Keratinocyte (primary cell): ENCODE measurements at regions not wholly inside any gene's neighbourhood (a gene's known extent, or its start where the extent isn't known, plus 50 kb on each side); places are given as distances from the start of the nearest gene placed in this dataset.

Source experiments
- DNase-seq: peaks from one replicate; pipeline ENCODE4 v3.0.0-alpha.2; 2011; ENCODE audit warnings: low read depth, missing footprints, low spot score
- FAIRE-seq: peaks from 2 replicates; lab custom pipeline; 2011; peaks lifted over from hg19 to GRCh38; lab: Jason Lieb, UNC
- H2AFZ ChIP-seq: 2 replicates; pipeline ENCODE4 v1.6.0; 2012; ENCODE audit warnings: low read length, control low read depth, inconsistent platforms; ENCODE audit not compliant: control insufficient read depth
- H3K27ac ChIP-seq: 2 replicates; pipeline ENCODE4 v1.5.1; 2011; ENCODE audit warnings: low read length; ENCODE audit not compliant: control insufficient read depth, insufficient read depth
- H3K27me3 ChIP-seq: 3 replicates; pipeline ENCODE4 v1.6.0; 2011; ENCODE audit warnings: low read length; ENCODE audit not compliant: control insufficient read depth, insufficient read depth; ENCODE audit errors: extremely low read depth
- H3K36me3 ChIP-seq, 2 experiments: 2 replicates in 1 of 2; 3 replicates in 1 of 2; pipeline ENCODE4 v1.5.1; 2011; ENCODE audit warnings: low read length in 2 of 2, mild to moderate bottlenecking in 1 of 2; ENCODE audit not compliant: control insufficient read depth in 2 of 2, insufficient read depth in 2 of 2; ENCODE audit errors: extremely low read depth in 1 of 2
- H3K4me1 ChIP-seq: 3 replicates; pipeline ENCODE4 v1.5.1; 2011; ENCODE audit warnings: low read length; ENCODE audit not compliant: control insufficient read depth, insufficient read depth; ENCODE audit errors: extremely low read depth
- H3K4me2 ChIP-seq: 3 replicates; pipeline ENCODE4 v1.6.0; 2011; ENCODE audit warnings: low read depth, low read length; ENCODE audit not compliant: control insufficient read depth, insufficient read depth; ENCODE audit errors: extremely low read depth
- H3K4me3 ChIP-seq, 3 experiments: fragments of 200-600 bp in 1 of 3; sonication (generic) in 1 of 3; 2 replicates in 2 of 3; 3 replicates in 1 of 3; pipeline ENCODE4 v1.5.1; 2011 to 2016; ENCODE audit warnings: low read length in 3 of 3, mild to moderate bottlenecking in 3 of 3, control low read depth in 2 of 3, inconsistent platforms in 1 of 3, low read depth in 1 of 3, mixed read lengths in 1 of 3, mixed run types in 1 of 3, moderate library complexity in 1 of 3; ENCODE audit not compliant: control insufficient read depth in 2 of 3, insufficient read depth in 2 of 3; ENCODE audit errors: extremely low read depth in 1 of 3
- H3K79me2 ChIP-seq: 2 replicates; pipeline ENCODE4 v1.6.0; 2012; ENCODE audit warnings: low read length; ENCODE audit not compliant: control insufficient read depth, insufficient read depth
- H3K9ac ChIP-seq: 3 replicates; pipeline ENCODE4 v1.6.0; 2011; ENCODE audit warnings: low read length; ENCODE audit not compliant: control insufficient read depth, insufficient read depth; ENCODE audit errors: extremely low read depth
- H3K9me1 ChIP-seq: 3 replicates; pipeline ENCODE4 v1.6.0; 2011; ENCODE audit warnings: low read length; ENCODE audit not compliant: control insufficient read depth, insufficient read depth; ENCODE audit errors: extremely low read depth
- H3K9me3 ChIP-seq: 2 replicates; pipeline ENCODE4 v1.5.1; 2012; ENCODE audit warnings: low read depth, low read length; ENCODE audit not compliant: control insufficient read depth
- H4K20me1 ChIP-seq: 3 replicates; pipeline ENCODE4 v1.6.0; 2011; ENCODE audit warnings: low read length; ENCODE audit not compliant: control insufficient read depth, insufficient read depth; ENCODE audit errors: extremely low read depth
- EZH2 ChIP-seq: IDR thresholded peaks from one replicate; pipeline ENCODE4 v1.6.1; 2012; ENCODE audit warnings: inconsistent platforms, mild to moderate bottlenecking, low read length, moderate library complexity
- dilution Hi-C: fragments of 300-500 bp; cut with MboI; formaldehyde crosslinking; loops from one replicate; pipeline ENCODE4 v1.7.0; 2020; ENCODE audit warnings: low sequenced_read_pairs; ENCODE audit not compliant: extremely low pct_ligation_motif_present
- TF ChIP-seq, protein P1 (sequence below), 3 experiments: IDR thresholded peaks in 1 of 3; conservative IDR thresholded peaks in 1 of 3; optimal IDR thresholded peaks in 1 of 3; 2 replicates in 2 of 3; 3 replicates in 1 of 3; pipeline versions ENCODE3 to v1.5.1; 2011; ENCODE audit warnings: low read length in 3 of 3, mild to moderate bottlenecking in 3 of 3, moderate library complexity in 2 of 3, control low read depth in 1 of 3, inconsistent platforms in 1 of 3; ENCODE audit not compliant: insufficient read depth in 2 of 3; ENCODE audit errors: extremely low read depth in 1 of 3

DNA sequence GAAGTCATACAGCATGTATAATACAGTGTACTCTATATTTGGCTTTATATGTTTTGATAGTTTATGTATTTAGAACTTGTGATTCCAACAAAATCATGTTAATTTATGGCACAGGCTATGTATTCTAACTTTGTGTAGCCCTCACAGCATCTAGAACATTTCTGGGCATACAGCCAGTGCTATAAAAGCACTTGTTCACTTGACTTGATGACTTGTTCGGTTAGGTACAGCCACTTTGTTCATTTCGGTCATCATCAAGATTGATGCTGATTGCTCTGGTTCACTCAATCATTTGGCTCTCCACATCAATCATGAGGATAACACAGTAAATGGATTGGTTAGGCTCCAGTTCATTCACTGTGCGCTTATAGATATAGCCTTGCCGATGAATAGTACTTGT lies 97.6 kb upstream of the IRS4 start:
- FAIRE-seq (no peak), DNase-seq (no peak)
- no peak overlapping the region for H2AFZ ChIP-seq
- no peak overlapping the region for H3K9ac ChIP-seq
- H3K27me3 ChIP-seq, result no peaks in the 10 kb centered on the region
- H3K27ac ChIP-seq, result no peak overlapping the region
- no peak overlapping the region for H3K4me3 ChIP-seq
- no peaks in the 10 kb centered on the region for H3K36me3 ChIP-seq
- H3K9me1 ChIP-seq, result no peaks in the 10 kb centered on the region
- H3K9me3 ChIP-seq, result no peaks in the 10 kb centered on the region
- TF ChIP-seq, protein P1, sequence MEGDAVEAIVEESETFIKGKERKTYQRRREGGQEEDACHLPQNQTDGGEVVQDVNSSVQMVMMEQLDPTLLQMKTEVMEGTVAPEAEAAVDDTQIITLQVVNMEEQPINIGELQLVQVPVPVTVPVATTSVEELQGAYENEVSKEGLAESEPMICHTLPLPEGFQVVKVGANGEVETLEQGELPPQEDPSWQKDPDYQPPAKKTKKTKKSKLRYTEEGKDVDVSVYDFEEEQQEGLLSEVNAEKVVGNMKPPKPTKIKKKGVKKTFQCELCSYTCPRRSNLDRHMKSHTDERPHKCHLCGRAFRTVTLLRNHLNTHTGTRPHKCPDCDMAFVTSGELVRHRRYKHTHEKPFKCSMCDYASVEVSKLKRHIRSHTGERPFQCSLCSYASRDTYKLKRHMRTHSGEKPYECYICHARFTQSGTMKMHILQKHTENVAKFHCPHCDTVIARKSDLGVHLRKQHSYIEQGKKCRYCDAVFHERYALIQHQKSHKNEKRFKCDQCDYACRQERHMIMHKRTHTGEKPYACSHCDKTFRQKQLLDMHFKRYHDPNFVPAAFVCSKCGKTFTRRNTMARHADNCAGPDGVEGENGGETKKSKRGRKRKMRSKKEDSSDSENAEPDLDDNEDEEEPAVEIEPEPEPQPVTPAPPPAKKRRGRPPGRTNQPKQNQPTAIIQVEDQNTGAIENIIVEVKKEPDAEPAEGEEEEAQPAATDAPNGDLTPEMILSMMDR (optimal IDR thresholded peaks at IDR 0.05 in 1 of 3, IDR thresholded peaks at IDR 0.05 in 1 of 3, conservative IDR thresholded peaks at IDR 0.05 in 1 of 3; ENCODE audit: extremely low read depth in 1 of 3, insufficient read depth in 2 of 3, low read length in 3 of 3), result no peak
- TF ChIP-seq EZH2, result no peak
- no peak overlapping the region for H3K4me2 ChIP-seq
- dilution Hi-C loops, result no loop called here
- no peaks in the 10 kb centered on the region for H4K20me1 ChIP-seq
- no peaks in the 10 kb centered on the region for H3K79me2 ChIP-seq
- H3K4me1 ChIP-seq, result no peaks in the 10 kb centered on the region

DNA sequence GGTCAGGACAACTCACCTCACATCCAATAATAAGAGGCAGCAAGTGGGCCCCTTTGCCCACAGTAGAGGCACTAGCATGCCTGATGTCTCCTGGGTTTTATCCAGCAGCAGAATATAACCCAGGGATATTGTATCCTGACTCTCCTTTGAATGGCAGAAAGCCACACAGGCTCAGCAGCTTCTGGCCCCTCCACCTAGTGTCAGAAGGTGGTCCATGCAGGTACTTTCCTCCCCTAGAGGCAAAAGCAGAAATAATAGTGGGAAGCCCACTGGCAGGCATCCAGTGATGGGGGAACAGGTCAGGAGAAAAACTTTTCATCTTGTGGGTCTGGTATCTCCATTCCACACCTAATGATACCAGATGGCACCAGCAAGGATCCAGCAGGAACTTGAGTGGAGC lies 75.5 kb upstream of the IRS4 start:
- H3K36me3 ChIP-seq, result no peaks in the 10 kb centered on the region
- H3K9me1 ChIP-seq, result no peaks in the 10 kb centered on the region
- no peak overlapping the region for H3K27ac ChIP-seq
- no peak for FAIRE-seq
- dilution Hi-C loops, result no loop called here
- H3K79me2 ChIP-seq, result no peaks in the 10 kb centered on the region
- H3K9me3 ChIP-seq, result no peaks in the 10 kb centered on the region
- H3K9ac ChIP-seq, result no peak overlapping the region
- DNase-seq, result no peak
- no peaks in the 10 kb centered on the region for H3K4me1 ChIP-seq
- no peak overlapping the region for H3K4me3 ChIP-seq
- no peak overlapping the region for H2AFZ ChIP-seq
- no peaks in the 10 kb centered on the region for H4K20me1 ChIP-seq
- no peaks in the 10 kb centered on the region for H3K27me3 ChIP-seq
- no peak overlapping the region for H3K4me2 ChIP-seq
- TF ChIP-seq, protein P1 (optimal IDR thresholded peaks at IDR 0.05 in 1 of 3, IDR thresholded peaks at IDR 0.05 in 1 of 3, conservative IDR thresholded peaks at IDR 0.05 in 1 of 3; ENCODE audit: extremely low read depth in 1 of 3, insufficient read depth in 2 of 3, low read length in 3 of 3), result no peak
- no peak for TF ChIP-seq EZH2
